DND-41 (cell line): ENCODE measurements at regions not wholly inside any gene's neighbourhood (a gene's known extent, or its start where the extent isn't known, plus 50 kb on each side); places are given as distances from the start of the nearest gene placed in this dataset.

Experiments
- CTCF ChIP-seq: IDR thresholded peaks from 2 replicates; pipeline ENCODE4 v1.5.1; 2012; ENCODE audit warnings: borderline replicate concordance, low read length, moderate library complexity, mild to moderate bottlenecking; ENCODE audit not compliant: poor library complexity, severe bottlenecking; ENCODE audit errors: extremely low read depth
- EZH2 ChIP-seq: IDR thresholded peaks from 3 replicates; pipeline ENCODE4 v1.6.1; 2012; ENCODE audit warnings: borderline replicate concordance, low read depth, mild to moderate bottlenecking, moderate library complexity, low read length, inconsistent platforms; ENCODE audit not compliant: severe bottlenecking

GRCh38 chr3:80233576-80233975 lies 465.8 kb upstream of the ROBO1 start:
- no peak for TF ChIP-seq CTCF
- no peak for TF ChIP-seq EZH2
